PC-9 (cell line): ENCODE measurements at regions not wholly inside any gene's neighbourhood (a gene's known extent, or its start where the extent isn't known, plus 50 kb on each side); places are given as distances from the start of the nearest gene placed in this dataset.
"Not testable (repeated sequence)": the region's sequence is repeated elsewhere in the genome, so short reads cannot be mapped to it uniquely, and the experiment has no call there.

Experiments
- BruUV-seq: library from RNA; stranded (reverse); fragments of 400-500 nt; replicated peaks from 2 replicates; lab custom pipeline; 2021; lab: Mats Ljungman, UMichigan
- CTCF ChIA-PET: fragments of 300-600 bp; sonication (Branson Sonifier 250); formaldehyde crosslinking; loops from one replicate; lab custom pipeline; 2022; ENCODE audit warnings: antibody characterized with exemption; lab: Charles Lee
- POLR2A ChIA-PET: fragments of 300-600 bp; sonication (Branson Sonifier 250); formaldehyde crosslinking; loops from one replicate; lab custom pipeline; 2022; ENCODE audit warnings: antibody characterized with exemption; ENCODE audit not compliant: unreplicated experiment; lab: Charles Lee
- DNase-seq, 2 experiments: peaks; one replicate each; pipeline versions ENCODE4 v3.0.0 to v3.0.0-alpha.2; 2015 to 2022; ENCODE audit warnings: mixed read lengths in 1 of 2
- H2AFZ ChIP-seq: fragments of 200-600 bp; sonication (generic); 2 replicates; pipeline ENCODE4 v1.8.1; 2017; ENCODE audit warnings: antibody characterized with exemption
- H3F3A ChIP-seq: fragments of 200-600 bp; sonication (generic); 2 replicates; pipeline ENCODE4 v1.8.1; 2017; ENCODE audit warnings: antibody characterized with exemption, mild to moderate bottlenecking, low read depth; ENCODE audit not compliant: insufficient read depth
- H3K27ac ChIP-seq: fragments of 200-600 bp; sonication (generic); 2 replicates; pipeline ENCODE4 v1.6.1; 2016; ENCODE audit warnings: mixed run types
- H3K27me3 ChIP-seq: fragments of 200-600 bp; sonication (generic); 2 replicates; pipeline ENCODE4 v1.6.1; 2016; ENCODE audit warnings: low read depth, mixed run types; ENCODE audit not compliant: insufficient read depth
- H3K36me3 ChIP-seq: fragments of 200-600 bp; sonication (generic); 2 replicates; pipeline ENCODE4 v1.6.1; 2016; ENCODE audit warnings: low read depth, mixed run types
- H3K4me1 ChIP-seq: fragments of 200-600 bp; sonication (generic); replicated peaks from 2 replicates; pipeline ENCODE4 v1.6.1; 2016; ENCODE audit warnings: mixed run types; ENCODE audit not compliant: insufficient read depth
- H3K4me2 ChIP-seq: fragments of 200-600 bp; sonication (generic); 2 replicates; pipeline ENCODE4 v1.6.1; 2017; ENCODE audit warnings: mixed run types
- H3K4me3 ChIP-seq: fragments of 200-600 bp; sonication (generic); 2 replicates; pipeline ENCODE4 v1.6.1; 2016; ENCODE audit warnings: mixed run types
- H3K79me2 ChIP-seq: fragments of 200-600 bp; sonication (generic); 2 replicates; pipeline ENCODE4 v1.6.1; 2017; ENCODE audit warnings: low read depth, mixed run types
- H3K9me2 ChIP-seq: fragments of 200-600 bp; sonication (generic); 2 replicates; pipeline ENCODE4 v1.8.1; 2017; ENCODE audit warnings: mild to moderate bottlenecking; ENCODE audit not compliant: insufficient read depth
- H3K9me3 ChIP-seq: fragments of 200-600 bp; sonication (generic); 2 replicates; pipeline ENCODE4 v1.8.1; 2016; ENCODE audit warnings: low read depth; ENCODE audit not compliant: insufficient read depth
- H4K20me1 ChIP-seq: fragments of 200-600 bp; sonication (generic); 2 replicates; pipeline ENCODE4 v1.8.1; 2017; ENCODE audit not compliant: insufficient read depth
- CTCF ChIP-seq: fragments of 200-600 bp; sonication (generic); conservative IDR thresholded peaks from 2 replicates; pipeline ENCODE4 v1.6.1; 2017; ENCODE audit warnings: mixed run types, antibody characterized with exemption, mild to moderate bottlenecking, moderate library complexity
- EZH2 ChIP-seq: fragments of 200-600 bp; sonication (generic); IDR thresholded peaks from 2 replicates; pipeline ENCODE4 v1.8.0; 2017; ENCODE audit warnings: antibody characterized with exemption, low read depth
- intact Hi-C: fragments of 100-400 bp; cut with micrococcal nuclease; formaldehyde crosslinking; loops from one replicate; pipeline ENCODE4 v1.10.0; 2022; ENCODE audit not compliant: unreplicated experiment

DNA sequence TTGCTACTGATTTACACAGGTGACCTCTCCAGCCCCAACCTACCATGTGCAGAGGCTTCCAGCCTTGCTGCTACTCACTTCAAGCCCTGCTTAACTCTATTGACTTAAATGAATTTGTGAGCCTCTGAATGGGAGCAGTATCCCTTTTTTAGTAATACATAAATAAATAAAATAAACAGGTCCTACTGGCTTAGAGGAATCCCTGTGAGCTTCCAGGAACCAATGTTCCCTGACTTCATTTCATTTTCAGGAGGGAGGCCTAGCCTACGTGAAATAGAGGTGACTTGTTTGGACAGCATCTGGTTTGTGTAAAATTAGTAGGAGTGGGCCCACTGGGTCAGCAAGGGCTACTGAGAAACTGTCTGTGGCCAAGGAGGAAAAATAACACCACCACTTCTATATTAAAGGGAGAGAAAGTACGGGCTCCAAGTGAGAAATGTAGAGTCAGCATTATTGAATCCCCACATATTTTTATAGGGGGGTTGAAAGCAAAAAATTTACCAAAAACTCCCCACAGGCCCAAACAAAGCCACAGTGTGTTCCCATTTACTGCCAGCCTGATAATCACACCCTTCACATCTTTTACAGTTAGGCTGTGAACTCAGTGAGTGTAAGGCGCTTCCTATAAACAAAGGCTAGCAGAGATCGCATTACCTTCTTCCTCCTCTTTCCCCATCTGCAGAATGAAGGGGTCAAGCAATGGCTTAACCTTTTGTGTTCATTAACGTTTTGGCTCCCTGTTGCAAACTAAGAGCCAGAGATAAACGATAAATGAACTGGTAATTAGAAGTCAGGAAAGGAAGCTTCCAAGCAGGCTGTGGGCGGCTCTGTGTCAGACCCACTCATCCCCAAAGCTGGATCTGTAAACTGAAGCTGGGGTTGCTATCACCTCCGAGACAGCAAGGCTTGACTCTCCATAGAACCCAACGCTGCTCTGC is 138.8 kb upstream of the LIFR start:
- Histone ChIP-seq H3K4me3 (no peak overlapping the region), H3K79me2 (no peaks in the 10 kb centered on the region), H3K27ac (no peak overlapping the region), H3K4me2 (no peak overlapping the region), H3K9me2 (no peaks in the 10 kb centered on the region; the same call in 1 of the 2 replicates), H4K20me1 (no peaks in the 10 kb centered on the region), H3K27me3 (no peaks in the 10 kb centered on the region; the same call in 1 of the 2 replicates), H3K36me3 (no peaks in the 10 kb centered on the region), H3F3A (no peaks in the 10 kb centered on the region), H2AFZ (no peak overlapping the region), H3K9me3 (no peaks in the 10 kb centered on the region), H3K4me1 (no peaks in the 10 kb centered on the region)
- no peak for DNase-seq
- POLR2A ChIA-PET, result no interaction called here
- CTCF ChIA-PET, result no interaction called here
- TF ChIP-seq CTCF (no peak), EZH2 (no peak)
- BruUV-seq, result no TSS peak
- intact Hi-C loops, result no loop called here

DNA sequence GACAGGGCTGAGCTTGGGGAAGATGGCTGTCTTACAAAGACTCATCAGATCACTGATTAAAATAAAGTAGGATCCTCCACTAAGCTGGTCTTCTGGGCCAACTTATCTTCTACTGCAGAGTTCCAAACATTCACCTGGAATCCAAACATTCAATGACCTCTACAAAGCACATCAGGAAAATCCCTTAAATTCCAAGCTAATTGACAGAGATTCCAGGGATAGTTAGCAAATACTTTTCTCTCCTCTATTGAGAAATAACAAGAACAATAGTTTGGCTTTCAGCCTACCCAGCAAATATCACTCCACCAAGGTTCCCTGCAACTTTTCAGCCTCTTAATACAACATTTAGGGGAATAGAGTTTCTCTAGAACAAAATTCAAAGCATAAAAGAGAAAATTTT is 140.6 kb upstream of the LIFR start:
- no peak overlapping the region for H2AFZ ChIP-seq
- POLR2A ChIA-PET, result no interaction called here

GRCh38 chr5:38705529-38705928 is 140.3 kb upstream of the OSMR start:
- H3K4me3 ChIP-seq, H3K9me3 ChIP-seq, BruUV-seq, H3F3A ChIP-seq, H3K9me2 ChIP-seq, H3K4me1 ChIP-seq, H3K27ac ChIP-seq, POLR2A ChIA-PET, H3K4me2 ChIP-seq, intact Hi-C loops, H3K79me2 ChIP-seq, H2AFZ ChIP-seq, CTCF ChIA-PET, H4K20me1 ChIP-seq, H3K36me3 ChIP-seq, DNase-seq: not testable (repeated sequence)
- peaks cover 17% of the 10 kb centered on the region; the same call in 1 of the 2 replicates for H3K27me3 ChIP-seq

More for the DNA sequence above, 140.6 kb upstream of the LIFR start:
- Histone ChIP-seq H3K79me2 (no peaks in the 10 kb centered on the region), H3K27me3 (no peaks in the 10 kb centered on the region; the same call in 1 of the 2 replicates), H3K9me2 (no peaks in the 10 kb centered on the region; the same call in 1 of the 2 replicates), H3K4me2 (no peak overlapping the region), H3K4me1 (no peaks in the 10 kb centered on the region), H3K4me3 (no peak overlapping the region), H3F3A (no peaks in the 10 kb centered on the region), H3K27ac (no peak overlapping the region), H3K36me3 (no peaks in the 10 kb centered on the region), H4K20me1 (no peaks in the 10 kb centered on the region), H3K9me3 (no peaks in the 10 kb centered on the region)
- no peak for DNase-seq
- no TSS peak for BruUV-seq
- TF ChIP-seq EZH2 (no peak), CTCF (no peak)
- intact Hi-C loops, result no loop called here
- CTCF ChIA-PET, result interaction anchor here (0.6 to 0.7 kb wide), 2 partner anchors 113 to 282 kb away, joined by 3 to 4 read pairs; no protein-coding TSS in a partner anchor
